Natural killer cell (primary cell): ENCODE measurements at regions not wholly inside any gene's neighbourhood (a gene's known extent, or its start where the extent isn't known, plus 50 kb on each side); places are given as distances from the start of the nearest gene placed in this dataset.

Experiments
- ATAC-seq, 3 donors: fragments of 150-1000 bp in 2 of 3; fragments of 200-7000 bp in 1 of 3; cut with Tn5 transposase; 1 replicate in 1 of 3; 2 replicates in 2 of 3; pipeline ENCODE4 v1.10.0; 2021; ENCODE audit warnings: mild to moderate bottlenecking in 2 of 3, moderate library complexity in 2 of 3
- DNase-seq, 2 donors: peaks; one replicate each; pipeline versions ENCODE4 v3.0.0 to v3.0.0-alpha.2; 2013 to 2021; ENCODE audit warnings: mixed read lengths in 1 of 2
- H3K27ac ChIP-seq: one replicate; pipeline ENCODE4 v1.5.1; 2013; ENCODE audit warnings: mild to moderate bottlenecking, low read length
- H3K27me3 ChIP-seq: one replicate; pipeline ENCODE4 v1.6.1; 2013; ENCODE audit warnings: low read length; ENCODE audit not compliant: control insufficient read depth, insufficient read depth
- H3K36me3 ChIP-seq: one replicate; pipeline ENCODE4 v1.6.1; 2013; ENCODE audit warnings: low read length; ENCODE audit not compliant: control insufficient read depth, insufficient read depth
- H3K4me1 ChIP-seq: one replicate; pipeline ENCODE4 v1.6.1; 2013; ENCODE audit warnings: low read length; ENCODE audit not compliant: control insufficient read depth, insufficient read depth
- H3K4me3 ChIP-seq: one replicate; pipeline ENCODE4 v1.5.1; 2013; ENCODE audit warnings: low read length
- H3K9me3 ChIP-seq: one replicate; pipeline ENCODE4 v1.6.1; 2013; ENCODE audit warnings: low read length; ENCODE audit not compliant: control insufficient read depth, insufficient read depth
- H3K27ac Mint-ChIP-seq, 2 donors: one replicate each; pipeline ENCODE4 v1.8.0; 2022; ENCODE audit warnings: mild to moderate bottlenecking in 2 of 2, mixed read lengths in 2 of 2, moderate library complexity in 1 of 2
- H3K27me3 Mint-ChIP-seq, 2 donors: one replicate each; pipeline ENCODE4 v1.8.0; 2022; ENCODE audit warnings: low read depth in 2 of 2, mixed read lengths in 2 of 2
- H3K36me3 Mint-ChIP-seq: one replicate; pipeline ENCODE4 v1.8.0; 2022; ENCODE audit warnings: mixed read lengths
- H3K4me1 Mint-ChIP-seq, 2 donors: one replicate each; pipeline ENCODE4 v1.8.0; 2022; ENCODE audit warnings: mixed read lengths in 2 of 2
- H3K4me3 Mint-ChIP-seq: one replicate; pipeline ENCODE4 v1.8.0; 2022; ENCODE audit warnings: mild to moderate bottlenecking, moderate library complexity, mixed read lengths
- H3K9me3 Mint-ChIP-seq, 2 donors: one replicate each; pipeline ENCODE4 v1.8.0; 2022; ENCODE audit warnings: mixed read lengths in 2 of 2
- WGBS: methylation state at CpG from one replicate; pipeline ENCODE4 v1.1.7; 2013; ENCODE audit warnings: missing lambda C conversion rate; ENCODE audit not compliant: insufficient coverage; 5-methylcytosine and 5-hydroxymethylcytosine counted together
- intact Hi-C: fragments of 100-400 bp; cut with micrococcal nuclease; formaldehyde crosslinking; loops from one replicate; pipeline ENCODE4 v1.14.2; 2022
- TF ChIP-seq, protein P1 (sequence below): fragments of 200-600 bp; IDR thresholded peaks from one replicate; pipeline ENCODE4 v1.8.0; 2022; ENCODE audit warnings: antibody characterized with exemption

DNA sequence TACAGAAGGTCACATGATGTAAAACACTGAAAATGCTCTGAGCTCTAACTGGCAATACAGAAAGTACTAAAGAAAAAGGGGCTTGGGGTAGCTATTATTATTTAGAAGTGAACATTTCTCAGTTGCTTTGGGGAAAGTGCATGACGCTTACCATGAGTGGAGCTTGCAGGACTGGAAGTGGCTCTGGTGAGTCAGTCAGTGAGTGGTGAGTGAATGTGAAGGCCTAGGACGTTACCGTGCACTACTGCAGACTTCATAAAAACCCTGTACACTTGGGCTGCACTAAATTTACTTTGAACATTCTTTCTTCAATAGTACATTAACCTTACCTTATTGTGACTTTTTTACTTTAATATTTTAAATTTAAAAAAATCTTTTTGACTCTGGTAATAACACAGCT, 89.3 kb upstream of the ENPP6 start:
- Mint-ChIP-seq H3K27ac (no peak overlapping the region), H3K4me3 (no peak overlapping the region), H3K9me3 (peaks cover 2% of the 10 kb centered on the region in 2 donors), H3K4me1 (peaks cover 20% of the 10 kb centered on the region in 2 donors), H3K36me3 (no peaks in the 10 kb centered on the region), H3K27me3 (no peaks in the 10 kb centered on the region)
- WGBS = 86% methylated on average over 1 of the region's 3 CpGs
- intact Hi-C loops = no loop called here
- no peaks in the 10 kb centered on the region for H3K27me3 ChIP-seq
- H3K9me3 ChIP-seq = no peaks in the 10 kb centered on the region
- H3K36me3 ChIP-seq = no peaks in the 10 kb centered on the region
- no peak overlapping the region for H3K4me3 ChIP-seq
- TF ChIP-seq, protein P1, sequence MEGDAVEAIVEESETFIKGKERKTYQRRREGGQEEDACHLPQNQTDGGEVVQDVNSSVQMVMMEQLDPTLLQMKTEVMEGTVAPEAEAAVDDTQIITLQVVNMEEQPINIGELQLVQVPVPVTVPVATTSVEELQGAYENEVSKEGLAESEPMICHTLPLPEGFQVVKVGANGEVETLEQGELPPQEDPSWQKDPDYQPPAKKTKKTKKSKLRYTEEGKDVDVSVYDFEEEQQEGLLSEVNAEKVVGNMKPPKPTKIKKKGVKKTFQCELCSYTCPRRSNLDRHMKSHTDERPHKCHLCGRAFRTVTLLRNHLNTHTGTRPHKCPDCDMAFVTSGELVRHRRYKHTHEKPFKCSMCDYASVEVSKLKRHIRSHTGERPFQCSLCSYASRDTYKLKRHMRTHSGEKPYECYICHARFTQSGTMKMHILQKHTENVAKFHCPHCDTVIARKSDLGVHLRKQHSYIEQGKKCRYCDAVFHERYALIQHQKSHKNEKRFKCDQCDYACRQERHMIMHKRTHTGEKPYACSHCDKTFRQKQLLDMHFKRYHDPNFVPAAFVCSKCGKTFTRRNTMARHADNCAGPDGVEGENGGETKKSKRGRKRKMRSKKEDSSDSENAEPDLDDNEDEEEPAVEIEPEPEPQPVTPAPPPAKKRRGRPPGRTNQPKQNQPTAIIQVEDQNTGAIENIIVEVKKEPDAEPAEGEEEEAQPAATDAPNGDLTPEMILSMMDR = no peak
- no peak overlapping the region for H3K27ac ChIP-seq
- no peak for DNase-seq
- ATAC-seq = no peak
- H3K4me1 ChIP-seq = peaks cover 15% of the 10 kb centered on the region

DNA sequence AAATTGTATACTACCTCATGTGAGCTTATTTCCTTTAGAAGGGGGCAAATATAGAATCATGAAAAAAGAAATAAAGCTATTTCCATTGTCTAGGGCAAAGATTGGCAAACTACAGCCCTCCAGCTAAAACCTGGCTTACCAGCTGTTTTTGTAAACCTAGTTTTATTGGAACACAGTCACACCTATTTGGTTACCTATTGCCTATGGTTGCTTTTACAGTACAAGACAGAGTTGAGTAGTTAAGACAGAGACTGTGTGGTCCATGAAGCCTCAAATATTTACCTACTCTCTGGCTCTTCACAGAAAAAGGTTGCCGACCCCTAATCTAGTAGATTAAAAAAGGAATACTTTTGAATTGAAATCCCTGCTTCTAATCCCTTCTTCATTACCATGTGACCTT, 88.8 kb upstream of the ENPP6 start:
- no peak overlapping the region for H3K27ac Mint-ChIP-seq
- H3K36me3 Mint-ChIP-seq = no peaks in the 10 kb centered on the region

DNA sequence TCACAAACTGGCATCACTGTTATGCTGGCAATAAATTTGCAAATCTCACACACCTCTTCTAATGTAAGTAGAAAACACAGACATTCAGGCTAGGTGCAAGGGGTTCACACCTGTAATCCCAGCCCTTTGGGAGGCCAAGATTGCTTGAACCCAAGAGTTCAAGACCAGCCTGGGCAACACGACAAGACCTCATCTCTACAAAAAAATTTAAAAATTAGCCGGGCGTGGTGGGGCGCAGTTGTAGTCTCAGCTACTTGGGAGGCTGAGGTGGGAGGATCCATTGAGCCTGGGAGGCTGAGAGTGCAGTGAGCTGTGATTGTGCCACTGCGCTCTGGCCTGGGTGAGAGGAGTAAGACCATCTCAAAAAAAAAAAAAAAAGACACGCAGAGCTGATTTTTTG, 83.1 kb upstream of the ENPP6 start:
- Histone ChIP-seq H3K4me1 (no peaks in the 10 kb centered on the region), H3K27ac (no peak overlapping the region), H3K36me3 (no peaks in the 10 kb centered on the region), H3K27me3 (no peaks in the 10 kb centered on the region), H3K9me3 (no peaks in the 10 kb centered on the region), H3K4me3 (no peak overlapping the region)
- TF ChIP-seq, protein P1 = no peak
- no peak overlapping the region for H3K27ac Mint-ChIP-seq
- DNase-seq (no peak), ATAC-seq (no peak)
- 98% methylated on average over 4 of the region's 6 CpGs for WGBS
- intact Hi-C loops = no loop called here
- no peaks in the 10 kb centered on the region for H3K36me3 Mint-ChIP-seq
- no peaks in the 10 kb centered on the region for H3K4me1 Mint-ChIP-seq
- peaks cover 2% of the 10 kb centered on the region in 2 donors for H3K9me3 Mint-ChIP-seq
- H3K4me3 Mint-ChIP-seq = no peak overlapping the region
- H3K27me3 Mint-ChIP-seq = no peaks in the 10 kb centered on the region

More for the DNA sequence above, 88.8 kb upstream of the ENPP6 start:
- H3K27ac ChIP-seq = no peak overlapping the region
- TF ChIP-seq, protein P1 = no peak
- Mint-ChIP-seq H3K4me1 (peaks cover 18% of the 10 kb centered on the region in 2 donors), H3K4me3 (no peak overlapping the region), H3K27me3 (no peaks in the 10 kb centered on the region), H3K9me3 (peaks cover 2% of the 10 kb centered on the region in 2 donors)
- no peaks in the 10 kb centered on the region for H3K9me3 ChIP-seq
- ATAC-seq (no peak), DNase-seq (no peak)
- H3K27me3 ChIP-seq = no peaks in the 10 kb centered on the region
- intact Hi-C loops = no loop called here
- no CpG with 5 or more reads among the region's 1 CpG for WGBS
- no peak overlapping the region for H3K4me3 ChIP-seq
- H3K4me1 ChIP-seq = peaks cover 15% of the 10 kb centered on the region
- no peaks in the 10 kb centered on the region for H3K36me3 ChIP-seq

DNA sequence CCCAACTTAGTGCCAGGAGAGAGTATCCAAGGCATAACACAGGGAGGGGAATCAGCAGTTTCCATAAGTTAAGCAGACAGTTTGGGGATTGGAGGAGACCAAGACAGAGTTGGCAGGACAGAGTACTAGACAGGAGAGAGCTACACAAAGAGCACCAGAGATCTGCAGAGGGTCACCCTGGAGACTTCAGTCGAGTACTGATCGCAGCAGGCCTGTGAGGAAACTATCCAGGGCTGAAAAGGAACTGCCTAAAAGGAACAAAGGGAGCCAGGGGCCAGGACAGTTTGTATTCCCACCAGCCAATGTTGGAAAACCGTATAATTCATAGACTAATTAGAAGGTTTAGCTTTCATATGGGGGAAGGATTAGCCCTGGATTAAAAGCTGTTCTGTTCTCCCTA, 80.6 kb upstream of the ENPP6 start:
- intact Hi-C loops = no loop called here
- no peaks in the 10 kb centered on the region for H3K27me3 ChIP-seq
- Mint-ChIP-seq H3K4me1 (no peaks in the 10 kb centered on the region), H3K27me3 (no peaks in the 10 kb centered on the region), H3K4me3 (no peak overlapping the region), H3K27ac (no peak overlapping the region), H3K9me3 (peaks cover 0 to 2% of the 10 kb centered on the region in 2 donors), H3K36me3 (no peaks in the 10 kb centered on the region)
- WGBS = 91% methylated on average over 3 of the region's 3 CpGs
- no peak overlapping the region for H3K27ac ChIP-seq
- no peaks in the 10 kb centered on the region for H3K36me3 ChIP-seq
- H3K4me3 ChIP-seq = no peak overlapping the region
- H3K4me1 ChIP-seq = no peaks in the 10 kb centered on the region
- no peaks in the 10 kb centered on the region for H3K9me3 ChIP-seq
- ATAC-seq = no peak
- DNase-seq = no peak
- TF ChIP-seq, protein P1 = no peak
